ENCODE measurements at regions not wholly inside any gene's neighbourhood (a gene's known extent, or its start where the extent isn't known, plus 50 kb on each side); places are given as distances from the start of the nearest gene placed in this dataset.

- no peak for TF ChIP-seq CTCF (IDR thresholded peaks at IDR 0.05; ENCODE audit: unreplicated experiment)
- Mint-ChIP-seq H3K36me3 (ENCODE audit: low read depth, unreplicated experiment) (no peaks in the 10 kb centered on the region), H3K27ac (ENCODE audit: unreplicated experiment) (no peak overlapping the region), H3K9me3 (ENCODE audit: unreplicated experiment) (peaks cover 10% of the 10 kb centered on the region), H3K27me3 (ENCODE audit: unreplicated experiment) (peaks cover 4% of the 10 kb centered on the region), H3K4me1 (ENCODE audit: unreplicated experiment) (no peaks in the 10 kb centered on the region), H3K4me3 (ENCODE audit: unreplicated experiment) (no peak overlapping the region)
- DNase-seq (ENCODE audit: low spot score), result no peak
Measured at GRCh38 chr12:118925826-118926225, 55.5 kb upstream of the SRRM4 start.

Data from endothelial cell (in vitro differentiated cells).